H1 (cell line): ENCODE measurements at regions not wholly inside any gene's neighbourhood (a gene's known extent, or its start where the extent isn't known, plus 50 kb on each side); places are given as distances from the start of the nearest gene placed in this dataset.

ENCODE experiments used
- CHD2 ChIP-seq: IDR thresholded peaks from 2 replicates; pipeline ENCODE4 v1.6.1; 2012; ENCODE audit warnings: low read length, improper control_type of control experiment
- POLR2A ChIP-seq, 2 experiments: IDR thresholded peaks; 1 replicate in 1 of 2; 2 replicates in 1 of 2; pipeline ENCODE4 v1.6.1; 2011; ENCODE audit warnings: low read depth in 2 of 2, low read length in 2 of 2, mild to moderate bottlenecking in 2 of 2; ENCODE audit errors: control extremely low read depth in 1 of 2
- TF ChIP-seq, protein P1 (sequence below), 3 experiments: IDR thresholded peaks; 1 replicate in 2 of 3; 2 replicates in 1 of 3; pipeline versions ENCODE4 v1.5.1 to v1.6.1; 2011; ENCODE audit warnings: low read length in 3 of 3, mild to moderate bottlenecking in 3 of 3, inconsistent platforms in 2 of 3, low read depth in 1 of 3, moderate library complexity in 1 of 3; ENCODE audit not compliant: insufficient read depth in 1 of 3; ENCODE audit errors: control extremely low read depth in 1 of 3

- TF ChIP-seq CHD2 = no peak
- no peak for TF ChIP-seq POLR2A (IDR thresholded peaks at IDR 0.05; ENCODE audit: control extremely low read depth in 1 of 2, low read depth in 2 of 2, low read length in 2 of 2)
- TF ChIP-seq, protein P1, sequence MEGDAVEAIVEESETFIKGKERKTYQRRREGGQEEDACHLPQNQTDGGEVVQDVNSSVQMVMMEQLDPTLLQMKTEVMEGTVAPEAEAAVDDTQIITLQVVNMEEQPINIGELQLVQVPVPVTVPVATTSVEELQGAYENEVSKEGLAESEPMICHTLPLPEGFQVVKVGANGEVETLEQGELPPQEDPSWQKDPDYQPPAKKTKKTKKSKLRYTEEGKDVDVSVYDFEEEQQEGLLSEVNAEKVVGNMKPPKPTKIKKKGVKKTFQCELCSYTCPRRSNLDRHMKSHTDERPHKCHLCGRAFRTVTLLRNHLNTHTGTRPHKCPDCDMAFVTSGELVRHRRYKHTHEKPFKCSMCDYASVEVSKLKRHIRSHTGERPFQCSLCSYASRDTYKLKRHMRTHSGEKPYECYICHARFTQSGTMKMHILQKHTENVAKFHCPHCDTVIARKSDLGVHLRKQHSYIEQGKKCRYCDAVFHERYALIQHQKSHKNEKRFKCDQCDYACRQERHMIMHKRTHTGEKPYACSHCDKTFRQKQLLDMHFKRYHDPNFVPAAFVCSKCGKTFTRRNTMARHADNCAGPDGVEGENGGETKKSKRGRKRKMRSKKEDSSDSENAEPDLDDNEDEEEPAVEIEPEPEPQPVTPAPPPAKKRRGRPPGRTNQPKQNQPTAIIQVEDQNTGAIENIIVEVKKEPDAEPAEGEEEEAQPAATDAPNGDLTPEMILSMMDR (IDR thresholded peaks at IDR 0.05; ENCODE audit: control extremely low read depth in 1 of 3, insufficient read depth in 1 of 3, low read depth in 1 of 3, low read length in 3 of 3) = no peak
These were observed 271.9 kb upstream of the GATB start for GRCh38 chr4:152032722-152033131.
